Right ventricle myocardium inferior (tissue), 1 donor: ENCODE measurements at regions not wholly inside any gene's neighbourhood (a gene's known extent, or its start where the extent isn't known, plus 50 kb on each side); places are given as distances from the start of the nearest gene placed in this dataset.
"Not testable (repeated sequence)": the region's sequence is repeated elsewhere in the genome, so short reads cannot be mapped to it uniquely, and the experiment has no call there.

Source experiments
- ATAC-seq: fragments of 200-7000 bp; cut with Tn5 transposase; one replicate; pipeline ENCODE4 v1.9.1; 2020; ENCODE audit warnings: mild to moderate bottlenecking, moderate library complexity
- DNase-seq: peaks from one replicate; pipeline ENCODE4 v3.0.0; 2021; ENCODE audit errors: missing footprints
- intact Hi-C: fragments of 100-400 bp; cut with DNase I; formaldehyde crosslinking; loops from one replicate; pipeline ENCODE4 v1.11.0; 2022
- donor health status: DM: no; HTN: yes; CAD: no; lungs with severe emphysema.

- DNase-seq, ATAC-seq, intact Hi-C loops: not testable (repeated sequence)
These were observed 190.7 kb downstream of the LAT start for GRCh38 chr16:29175411-29176153.

DNA sequence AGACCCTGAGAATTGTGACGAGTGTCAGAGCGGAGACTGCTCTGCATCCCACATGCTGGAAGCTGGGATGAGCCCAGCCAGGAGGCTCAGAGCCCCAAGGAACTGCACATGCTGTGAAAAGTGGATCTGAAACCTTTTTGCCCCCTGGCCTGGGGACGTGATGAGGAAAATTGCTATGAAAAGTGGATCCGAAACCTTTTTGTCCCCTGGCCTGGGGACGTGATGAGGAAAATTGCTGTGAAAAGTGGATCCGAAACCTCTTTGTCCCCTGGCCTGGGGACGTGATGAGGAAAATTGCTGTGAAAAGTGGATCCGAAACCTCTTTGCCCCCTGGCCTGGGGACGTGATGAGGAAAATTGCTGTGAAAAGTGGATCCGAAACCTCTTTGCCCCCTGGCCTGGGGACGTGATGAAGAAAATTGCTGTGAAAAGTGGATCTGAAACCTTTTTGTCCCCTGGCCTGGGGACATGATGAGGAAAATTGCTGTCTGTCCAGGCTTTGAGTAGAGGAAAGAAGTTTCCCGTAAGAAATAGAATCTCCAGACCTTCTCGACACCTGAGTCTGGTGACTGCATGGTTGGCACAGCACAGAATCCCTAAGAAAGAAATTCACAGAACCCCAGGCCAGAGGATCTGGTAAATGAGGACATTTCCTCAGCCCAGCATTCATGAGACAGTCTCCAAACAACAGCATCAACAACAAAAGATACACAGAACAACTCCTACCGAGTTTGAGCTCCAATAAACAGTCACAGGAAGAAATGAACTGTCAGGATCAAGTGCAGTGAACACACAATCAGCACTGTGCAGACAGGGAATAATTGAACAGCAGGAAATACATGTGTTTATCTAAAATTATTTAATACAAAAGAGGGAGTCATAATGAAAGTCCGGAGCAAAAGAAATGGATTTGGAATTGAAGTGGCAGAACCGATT is 188.8 kb downstream of the LAT start:
- DNase-seq, intact Hi-C loops, ATAC-seq: not testable (repeated sequence)

DNA sequence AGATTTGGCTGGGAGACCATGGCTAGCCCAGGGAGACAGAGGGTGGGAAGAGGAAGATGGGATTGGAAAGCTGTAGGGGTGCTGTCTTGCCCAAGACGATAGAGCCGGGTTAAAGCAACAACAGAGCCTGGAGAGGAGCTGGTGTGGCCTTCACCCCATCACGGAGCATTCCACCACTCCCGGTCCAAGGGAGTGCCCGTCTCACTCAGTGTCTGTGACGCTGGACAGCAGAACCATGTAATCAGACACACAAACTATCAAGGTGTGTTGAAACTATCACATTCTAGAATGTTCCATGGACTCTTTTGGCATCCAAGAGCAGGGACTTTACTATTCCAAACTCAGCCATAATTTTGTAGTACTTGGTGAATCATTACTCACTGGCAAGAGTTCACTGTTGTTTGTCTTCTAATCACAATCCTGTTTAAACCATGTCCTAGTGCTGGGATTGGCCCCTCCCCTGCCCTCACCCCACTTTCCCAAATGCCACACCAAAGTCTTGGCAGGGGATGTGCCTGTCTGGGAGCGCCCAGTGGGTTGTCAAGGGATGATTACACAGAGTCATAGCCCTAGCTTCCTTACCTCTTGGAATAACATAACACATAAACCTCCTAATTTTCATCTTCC is 187.4 kb downstream of the LAT start:
- DNase-seq, ATAC-seq, intact Hi-C loops: not testable (repeated sequence)

DNA sequence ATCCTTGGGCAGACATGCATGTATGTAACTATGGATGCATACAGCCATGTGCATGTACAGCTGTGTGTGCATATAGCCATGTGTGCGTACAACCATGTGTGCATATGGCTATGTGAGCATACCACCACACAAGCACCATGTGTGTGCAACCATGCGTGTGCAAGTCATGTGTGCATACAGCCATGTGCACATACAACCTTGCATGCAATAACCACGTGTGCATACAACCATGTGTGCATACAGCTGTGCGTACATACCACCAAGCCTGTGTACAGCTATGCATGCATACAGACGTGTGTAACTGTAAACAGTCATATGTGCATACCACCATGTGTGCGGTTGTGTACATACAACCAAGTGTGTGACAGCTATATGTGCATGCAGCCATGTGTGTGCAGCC is 186.4 kb downstream of the LAT start:
- ATAC-seq, intact Hi-C loops, DNase-seq: not testable (repeated sequence)

DNA sequence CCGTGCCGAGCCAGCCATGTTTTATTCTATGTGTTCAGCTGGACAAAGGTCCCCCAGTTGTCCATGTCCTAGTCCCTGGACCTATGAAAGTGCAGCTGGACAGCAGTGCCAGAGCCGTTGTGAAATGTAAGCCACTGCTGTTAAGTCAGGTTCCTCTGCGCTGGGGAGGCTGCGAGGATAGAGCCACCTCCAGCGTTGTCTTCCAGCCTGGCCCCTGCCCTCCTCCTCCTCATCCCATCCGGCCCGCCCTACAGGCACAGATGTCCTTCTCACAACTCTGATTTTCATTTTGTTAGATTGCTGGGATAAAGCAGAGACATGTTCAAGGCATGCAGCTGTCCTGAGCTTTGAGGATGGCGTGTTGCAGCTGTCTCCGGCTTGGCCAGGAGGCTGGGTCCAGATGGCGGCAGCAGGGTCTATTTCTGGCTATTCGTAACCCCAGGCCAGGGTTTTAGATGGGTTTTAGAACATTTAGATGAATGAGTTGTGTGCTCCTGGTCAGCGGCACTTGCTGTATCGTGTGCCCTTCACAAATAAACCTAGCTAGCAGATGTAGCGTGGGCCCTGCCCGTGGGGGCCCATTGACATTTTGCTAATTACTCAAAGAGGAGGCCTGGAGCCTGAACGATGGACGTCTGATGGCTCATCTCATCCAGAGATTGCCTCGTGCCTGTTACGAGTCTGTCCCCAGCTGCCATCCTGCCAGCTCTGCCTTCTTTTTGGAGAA is 185.7 kb downstream of the LAT start:
- ATAC-seq: peak; percentile 54
- intact Hi-C loops, DNase-seq: not testable (repeated sequence)

- ATAC-seq: peak; percentile 73
- DNase-seq, intact Hi-C loops: not testable (repeated sequence)
These were observed 184.6 kb downstream of the LAT start for GRCh38 chr16:29169295-29169994.

DNA sequence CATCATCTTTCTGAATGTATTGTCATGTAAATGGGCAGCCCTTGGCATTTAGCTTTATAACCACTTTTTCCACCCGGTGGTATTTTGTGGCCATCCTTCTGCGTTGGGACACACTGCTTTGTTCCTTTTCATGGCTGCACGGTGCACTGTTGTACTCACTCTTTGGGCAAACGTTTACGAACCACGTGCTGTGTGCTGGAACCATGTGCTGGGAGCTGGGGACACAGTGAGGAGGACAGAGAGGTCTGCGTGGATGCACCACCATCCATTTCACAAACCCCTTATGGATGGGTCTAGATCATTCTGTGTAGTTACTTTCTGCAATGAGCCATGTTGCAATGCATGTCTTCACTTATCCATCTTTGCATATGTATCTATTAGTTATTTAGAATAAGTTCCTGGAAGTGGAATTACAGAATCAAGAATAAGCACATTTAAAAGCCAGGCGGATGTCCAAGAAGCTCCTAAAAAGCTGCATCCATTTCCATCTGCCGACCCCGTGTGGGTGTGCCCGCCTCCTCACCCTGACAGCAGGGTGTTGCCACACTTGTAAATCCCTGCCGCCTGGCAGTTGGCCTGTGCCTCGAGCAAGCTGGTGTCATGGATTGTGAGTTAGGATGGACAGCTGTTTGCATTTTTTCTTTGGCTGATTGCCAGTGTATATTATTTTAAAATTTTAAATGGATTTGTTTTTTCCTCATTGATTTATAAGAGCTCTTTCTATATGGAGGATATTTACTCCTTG is 183.8 kb downstream of the LAT start:
- ATAC-seq, intact Hi-C loops, DNase-seq: not testable (repeated sequence)

GRCh38 chr16:29164442-29165089 is 179.7 kb downstream of the LAT start:
- intact Hi-C loops, DNase-seq, ATAC-seq: not testable (repeated sequence)

DNA sequence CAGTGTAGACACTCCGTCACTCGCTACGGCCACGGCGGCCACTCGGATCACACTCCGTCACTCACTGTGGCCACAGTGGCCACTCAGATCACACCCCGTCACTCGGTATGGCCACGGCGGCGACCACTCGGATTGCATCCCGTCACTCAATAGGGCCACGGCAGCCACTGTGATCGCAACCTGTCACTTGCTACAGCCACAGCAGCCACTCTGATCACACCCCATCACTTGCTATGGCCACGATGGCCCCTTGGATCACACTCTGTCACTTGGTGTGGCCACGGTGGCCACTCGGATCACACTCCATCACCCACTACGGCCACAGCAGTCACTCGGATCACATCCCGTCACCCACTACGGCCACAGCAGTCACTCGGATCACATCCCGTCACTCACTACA is 175.3 kb downstream of the LAT start:
- ATAC-seq, intact Hi-C loops: not testable (repeated sequence)
- peak; percentile 60 for DNase-seq

GRCh38 chr16:29159603-29160002 is 174.8 kb downstream of the LAT start:
- peak; percentile 45 for DNase-seq
- not testable (repeated sequence) for ATAC-seq

GRCh38 chr16:29158785-29159184 is 173.9 kb downstream of the LAT start:
- peak; percentile 31 for ATAC-seq
- DNase-seq: peak; percentile 67
- intact Hi-C loops: no loop called here

More at GRCh38 chr16:29159603-29160002, 174.8 kb downstream of the LAT start:
- intact Hi-C loops: not testable (repeated sequence)

DNA sequence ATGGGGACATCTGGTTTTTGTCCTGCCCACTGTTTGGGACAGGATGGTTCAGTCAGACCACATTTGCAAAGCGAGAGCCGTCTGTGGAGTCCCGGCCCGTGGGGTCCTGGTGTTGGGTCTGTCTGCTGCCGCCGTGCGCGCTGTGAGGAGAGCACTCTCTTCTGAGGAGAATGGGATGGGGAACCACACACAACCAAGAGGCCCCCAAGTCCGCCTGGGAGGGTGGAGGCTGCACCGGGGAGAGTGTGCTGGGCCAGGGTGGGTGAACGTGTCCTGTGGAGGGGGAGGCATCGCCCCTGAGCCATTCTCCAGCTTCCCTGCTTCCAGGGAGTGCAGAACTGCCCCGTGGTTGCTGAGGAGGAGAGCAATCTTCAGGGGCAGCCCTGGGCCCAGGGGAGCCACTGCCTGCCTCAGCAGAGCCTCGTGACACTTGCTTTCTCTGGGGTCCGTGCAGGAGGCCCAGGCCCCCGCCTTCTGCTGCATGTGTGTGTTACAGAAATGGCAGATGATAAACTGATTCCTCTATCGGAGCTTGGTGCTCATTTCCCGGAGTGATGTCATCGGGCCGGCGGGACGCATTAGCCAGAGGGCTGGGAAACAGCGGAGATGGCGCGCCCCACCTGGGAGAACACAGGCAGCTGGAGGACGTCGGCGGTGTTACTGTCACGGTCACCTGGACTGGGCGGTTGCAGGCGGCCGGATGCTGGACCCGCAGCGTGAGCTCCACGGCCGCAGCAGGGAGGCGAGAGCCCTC is 173.4 kb downstream of the LAT start:
- DNase-seq (peak; percentile 76), ATAC-seq (peak; percentile 8)
- intact Hi-C loops: not testable (repeated sequence)

- ATAC-seq (peak; percentile 77), DNase-seq (peak; percentile 63)
- intact Hi-C loops: not testable (repeated sequence)
These were observed 172.4 kb downstream of the LAT start for GRCh38 chr16:29157051-29157923.

- DNase-seq (peak; percentile 64), ATAC-seq (no peak)
- intact Hi-C loops: no loop called here
These were observed 171.7 kb downstream of the LAT start for GRCh38 chr16:29156511-29156910.

GRCh38 chr16:29155866-29156200 is 171.0 kb downstream of the LAT start:
- ATAC-seq, intact Hi-C loops: not testable (repeated sequence)
- DNase-seq: peak; percentile 53
